RWPE1 (cell line): ENCODE measurements at regions not wholly inside any gene's neighbourhood (a gene's known extent, or its start where the extent isn't known, plus 50 kb on each side); places are given as distances from the start of the nearest gene placed in this dataset.

Source experiments
- CTCF ChIA-PET: fragments of 350-600 bp; sonication (Branson Sonifier 250); formaldehyde crosslinking; extraction: SDS; loops from one replicate; lab custom pipeline; 2021; lab: Yijun Ruan, JAX
- POLR2A ChIA-PET: fragments of 400-600 bp; formaldehyde crosslinking; extraction: SDS; loops from one replicate; lab custom pipeline; 2020; ENCODE audit warnings: antibody characterized with exemption; ENCODE audit not compliant: low non-redundant PET; lab: Yijun Ruan, JAX
- DNase-seq: peaks from one replicate; pipeline ENCODE4 v3.0.0; 2012; ENCODE audit warnings: low spot score
- H3K27ac ChIP-seq: fragments of 450-650 bp; 2 replicates; pipeline ENCODE4 v1.5.1; 2017
- CTCF ChIP-seq: fragments of 450-650 bp; conservative IDR thresholded peaks from 2 replicates; pipeline ENCODE4 v1.5.1; 2017; ENCODE audit warnings: low read depth, mild to moderate bottlenecking

GRCh38 chr2:71744781-71745180, 291.4 kb downstream of the DYSF start:
- no peak overlapping the region for H3K27ac ChIP-seq
- ChIA-PET CTCF (no interaction called here), POLR2A (no interaction called here)
- TF ChIP-seq CTCF = no peak
- no peak for DNase-seq

- ChIA-PET CTCF (no interaction called here), POLR2A (no interaction called here)
- DNase-seq = no peak
- no peak for TF ChIP-seq CTCF
- H3K27ac ChIP-seq = peak overlapping the region; percentile 38; the same call in 1 of the 2 replicates
These were observed 290.8 kb downstream of the DYSF start for GRCh38 chr2:71743995-71744675.

GRCh38 chr2:71742953-71743601, 289.7 kb downstream of the DYSF start:
- POLR2A ChIA-PET = no interaction called here
- CTCF ChIA-PET = no interaction called here
- TF ChIP-seq CTCF = no peak
- DNase-seq = peak; percentile 80
- H3K27ac ChIP-seq = peak overlapping the region; percentile 68

- CTCF ChIA-PET = interaction anchor here (0.7 kb wide), 1 partner anchor 62 kb away, joined by 3 read pairs; no protein-coding TSS in a partner anchor
- no peak for DNase-seq
- H3K27ac ChIP-seq = no peak overlapping the region
- POLR2A ChIA-PET = no interaction called here
- TF ChIP-seq CTCF = no peak
These were observed 283.6 kb downstream of the DYSF start for GRCh38 chr2:71736986-71737385.

GRCh38 chr2:71736091-71736861, 282.9 kb downstream of the DYSF start:
- no peak overlapping the region for H3K27ac ChIP-seq
- ChIA-PET POLR2A (no interaction called here), CTCF (interaction anchor here (0.7 kb wide), 1 partner anchor 61 kb away, joined by 3 read pairs; no protein-coding TSS in a partner anchor)
- no peak for TF ChIP-seq CTCF
- no peak for DNase-seq
